K562 (cell line): ENCODE measurements at regions not wholly inside any gene's neighbourhood (a gene's known extent, or its start where the extent isn't known, plus 50 kb on each side); places are given as distances from the start of the nearest gene placed in this dataset.

Experiments used
- ATAC-seq: fragments of 200-7000 bp; cut with Tn5 transposase; 3 replicates; pipeline ENCODE4 v1.9.1; 2020; ENCODE audit warnings: moderate library complexity
- BruUV-seq: library from RNA; stranded (reverse); fragments of 400-500 nt; replicated peaks from 2 replicates; lab custom pipeline; 2021; lab: Mats Ljungman, UMichigan
- CTCF ChIA-PET: fragments of 300-600 bp; formaldehyde crosslinking; extraction: SDS; loops from one replicate; lab custom pipeline; 2021; ENCODE audit warnings: low intra/inter-chr PET ratio; lab: Yijun Ruan, JAX
- POLR2A ChIA-PET: fragments of 300-600, 350-650 bp; sonication (Branson Sonifier 250); formaldehyde crosslinking; extraction: SDS; loops from one replicate; lab custom pipeline; 2021; ENCODE audit warnings: antibody characterized with exemption, inconsistent platforms; lab: Yijun Ruan, JAX
- DNase-seq, 4 experiments: peaks; one replicate each; pipeline versions ENCODE4 v3.0.0 to v3.0.0-alpha.2; 2011 to 2018; ENCODE audit warnings: low spot score in 3 of 4, mixed read lengths in 3 of 4; ENCODE audit errors: extremely low read depth in 1 of 4
- FAIRE-seq: peaks from 2 replicates; lab custom pipeline; 2011; peaks lifted over from hg19 to GRCh38; lab: Jason Lieb, UNC
- H2AFZ ChIP-seq: 2 replicates; pipeline ENCODE4 v1.6.0; 2011; ENCODE audit warnings: low read depth, low read length, control low read depth, inconsistent platforms
- H3K27ac ChIP-seq: fragments of 200-600 bp; 3 replicates; pipeline ENCODE4 v1.8.0; 2011; ENCODE audit warnings: low read depth, mild to moderate bottlenecking, control low read depth, inconsistent platforms, low read length, moderate library complexity, mixed read lengths; ENCODE audit errors: extremely low read depth
- H3K27me3 ChIP-seq, 2 experiments: fragments of 300-600 bp in 1 of 2; 2 replicates in 1 of 2; 3 replicates in 1 of 2; pipeline versions ENCODE4 v1.6.0 to v1.8.0; 2011; ENCODE audit warnings: inconsistent platforms in 2 of 2, low read length in 2 of 2, mild to moderate bottlenecking in 1 of 2, mixed read lengths in 1 of 2, moderate library complexity in 1 of 2; ENCODE audit not compliant: control insufficient read depth in 2 of 2, insufficient read depth in 2 of 2
- H3K36me3 ChIP-seq: fragments of 300-600 bp; 3 replicates; pipeline ENCODE4 v1.8.0; 2011; ENCODE audit warnings: mild to moderate bottlenecking, low read length, inconsistent platforms; ENCODE audit not compliant: control insufficient read depth, insufficient read depth
- H3K4me1 ChIP-seq, 2 experiments: fragments of 200-600 bp in 1 of 2; replicated peaks in 1 of 2; 2 replicates in 1 of 2; 3 replicates in 1 of 2; pipeline versions ENCODE4 v1.5.1 to v1.8.0; 2011; ENCODE audit warnings: inconsistent platforms in 2 of 2, low read length in 2 of 2, mild to moderate bottlenecking in 1 of 2, mixed read lengths in 1 of 2, moderate library complexity in 1 of 2; ENCODE audit not compliant: control insufficient read depth in 2 of 2, insufficient read depth in 2 of 2
- H3K4me2 ChIP-seq: 2 replicates; pipeline ENCODE4 v1.6.1; 2011; ENCODE audit warnings: low read length, control low read depth, inconsistent platforms, mixed read lengths; ENCODE audit not compliant: insufficient read depth
- H3K4me3 ChIP-seq: fragments of 200-600 bp; sonication (generic), shearing (Covaris generic); 2 replicates; pipeline ENCODE4 v1.5.1; 2016; ENCODE audit warnings: control low read depth, inconsistent platforms
- H3K79me2 ChIP-seq: fragments of 200-600 bp; 3 replicates; pipeline ENCODE4 v1.8.0; 2011; ENCODE audit warnings: low read length, inconsistent platforms; ENCODE audit not compliant: control insufficient read depth, insufficient read depth
- H3K9ac ChIP-seq, 2 experiments: 2 replicates each; pipeline versions ENCODE4 v1.6.0 to v1.6.1; 2011; ENCODE audit warnings: low read depth in 2 of 2, low read length in 2 of 2, control low read depth in 1 of 2, inconsistent platforms in 1 of 2, mild to moderate bottlenecking in 1 of 2, mixed read lengths in 1 of 2; ENCODE audit not compliant: insufficient read depth in 1 of 2
- H3K9me1 ChIP-seq: one replicate; pipeline ENCODE4 v1.6.0; 2011; ENCODE audit warnings: inconsistent platforms, mild to moderate bottlenecking, low read length, moderate library complexity; ENCODE audit not compliant: control insufficient read depth, insufficient read depth
- H3K9me3 ChIP-seq: replicated peaks from 2 replicates; pipeline ENCODE4 v1.5.1; 2011; ENCODE audit warnings: low read depth, low read length, inconsistent platforms; ENCODE audit not compliant: control insufficient read depth, insufficient read depth
- H4K20me1 ChIP-seq: replicated peaks from 2 replicates; pipeline ENCODE4 v1.6.1; 2011; ENCODE audit warnings: low read length, inconsistent platforms, mixed read lengths; ENCODE audit not compliant: control insufficient read depth, insufficient read depth
- E2F1 ChIP-seq: sonication (generic); formaldehyde crosslinking; IDR thresholded peaks from 2 replicates; pipeline ENCODE4 v1.8.1; 2023; ENCODE audit warnings: mild to moderate bottlenecking, missing genetic modification reagents, moderate library complexity
- HIVEP1 ChIP-seq: fragments of 250-450 bp; sonication (Bioruptor Pico); IDR thresholded peaks from 2 replicates; pipeline ENCODE4 v1.4.0; 2020; ENCODE audit warnings: mild to moderate bottlenecking
- POLR2H ChIP-seq: IDR thresholded peaks from 2 replicates; pipeline ENCODE4 v1.6.1; 2016; ENCODE audit warnings: missing genetic modification characterization, low read depth, mild to moderate bottlenecking, control low read depth, missing compliant biosample characterization, moderate library complexity
- POU5F1 ChIP-seq: fragments of 150-350 bp; IDR thresholded peaks from 2 replicates; pipeline ENCODE4 v1.6.1; 2014; ENCODE audit warnings: borderline replicate concordance, low read length, low read depth, mild to moderate bottlenecking; ENCODE audit not compliant: partially characterized antibody
- TCF3 ChIP-seq: sonication (generic); formaldehyde crosslinking; IDR thresholded peaks from 2 replicates; pipeline ENCODE4 v1.4.0; 2020; ENCODE audit warnings: mild to moderate bottlenecking, missing genetic modification reagents
- TRIM28 ChIP-seq: fragments of 450-650 bp; IDR thresholded peaks from 2 replicates; pipeline ENCODE4 v1.6.1; 2017
- WGBS: fragments of 100-300 bp; shearing (Covaris generic); methylation state at CpG from one replicate; pipeline ENCODE4 v1.1.6; 2016; ENCODE audit warnings: low coverage, mixed read lengths; ENCODE audit not compliant: insufficient coverage; ENCODE audit errors: missing lambda C conversion rate; 5-methylcytosine and 5-hydroxymethylcytosine counted together
- in situ Hi-C: fragments of 300-500 bp; cut with MboI; formaldehyde crosslinking; loops from 4 replicates; pipeline ENCODE4 v1.15.0; 2018; ENCODE audit warnings: inconsistent platforms, mixed read lengths
- intact Hi-C: fragments of 100-400 bp; cut with micrococcal nuclease; formaldehyde crosslinking; loops from 2 replicates; pipeline ENCODE4 v1.14.2; 2022

DNA sequence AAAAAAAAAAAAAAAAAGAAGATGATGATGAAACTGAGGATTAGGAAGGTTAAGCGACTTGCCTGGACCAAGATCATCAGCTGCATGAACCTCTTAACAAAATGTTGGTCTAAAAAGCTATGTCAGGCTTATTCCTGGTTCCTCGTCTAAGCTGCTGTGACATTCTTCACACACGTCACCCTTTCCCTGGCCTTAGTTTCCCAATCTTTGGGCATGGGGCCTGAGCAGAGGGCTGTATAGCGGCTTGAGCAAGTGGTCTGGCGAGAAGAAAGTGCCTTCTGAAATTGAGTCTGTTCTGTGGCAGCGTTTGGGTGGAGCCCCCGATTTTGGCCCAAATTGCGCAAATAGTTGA lies 58.7 kb upstream of the CCND2 start:
- intact Hi-C loops, result no loop called here
- H3K27ac ChIP-seq, result no peak overlapping the region
- CTCF ChIA-PET, result no interaction called here
- no peak overlapping the region for H3K9ac ChIP-seq
- H3K79me2 ChIP-seq, result no peaks in the 10 kb centered on the region
- FAIRE-seq, result no peak
- no peak overlapping the region for H3K4me2 ChIP-seq
- TF ChIP-seq TRIM28, result no peak
- no peak for TF ChIP-seq TCF3 (CRISPR knock-in tag)
- no peak for TF ChIP-seq HIVEP1 (CRISPR knock-in tag)
- TF ChIP-seq POU5F1, result no peak
- TF ChIP-seq E2F1 (CRISPR knock-in tag), result no peak
- TF ChIP-seq POLR2H, result no peak
- TF ChIP-seq, all 486 proteins: peak for 0
- POLR2A ChIA-PET, result interaction anchor here (0.6 to 1.1 kb wide), 2 partner anchors 14 to 60 kb away, joined by 3 read pairs; no protein-coding TSS in a partner anchor
- WGBS, result 2% methylated on average over 7 of the region's 8 CpGs
- H3K9me3 ChIP-seq, result no peaks in the 10 kb centered on the region
- H2AFZ ChIP-seq, result no peak overlapping the region
- in situ Hi-C loops, result no loop called here
- peaks cover 0 to 10% of the 10 kb centered on the region in 2 experiments; a peak in 2 of 5 replicates for H3K4me1 ChIP-seq
- H3K4me3 ChIP-seq, result no peak overlapping the region
- no peaks in the 10 kb centered on the region for H3K9me1 ChIP-seq
- BruUV-seq, result no TSS peak
- no peak for DNase-seq
- H3K27me3 ChIP-seq, result peaks cover 22 to 32% of the 10 kb centered on the region in 2 experiments; a peak in 3 of 5 replicates
- no peaks in the 10 kb centered on the region for H4K20me1 ChIP-seq
- no peak for ATAC-seq
- H3K36me3 ChIP-seq, result no peaks in the 10 kb centered on the region
